KOPT-K1 (cell line): ENCODE measurements at regions not wholly inside any gene's neighbourhood (a gene's known extent, or its start where the extent isn't known, plus 50 kb on each side); places are given as distances from the start of the nearest gene placed in this dataset.
"Not testable (repeated sequence)": the region's sequence is repeated elsewhere in the genome, so short reads cannot be mapped to it uniquely, and the experiment has no call there.

Experiments used
- H3K27ac ChIP-seq: fragments of 200-600 bp; sonication (generic); 2 replicates; pipeline ENCODE4 v1.5.1; 2016; ENCODE audit warnings: antibody characterized with exemption, mild to moderate bottlenecking, low read depth, low read length; ENCODE audit not compliant: poor library complexity, severe bottlenecking
- H3K36me3 ChIP-seq: fragments of 200-600 bp; sonication (generic); 2 replicates; pipeline ENCODE4 v1.5.1; 2017; ENCODE audit warnings: antibody characterized with exemption, mild to moderate bottlenecking, low read length, moderate library complexity; ENCODE audit not compliant: insufficient read depth
- H3K9me3 ChIP-seq: fragments of 200-600 bp; sonication (generic); 2 replicates; pipeline ENCODE4 v1.5.1; 2017; ENCODE audit warnings: antibody characterized with exemption, low read length, mild to moderate bottlenecking; ENCODE audit not compliant: insufficient read depth, poor library complexity, severe bottlenecking

- Histone ChIP-seq H3K27ac (no peak overlapping the region), H3K36me3 (no peaks in the 10 kb centered on the region), H3K9me3 (peaks cover under 1% of the 10 kb centered on the region)
Measured at GRCh38 chr4:151488968-151489367, 80.0 kb downstream of the FHIP1A start.

- Histone ChIP-seq H3K9me3 (peaks cover 5% of the 10 kb centered on the region), H3K27ac (no peak overlapping the region), H3K36me3 (no peaks in the 10 kb centered on the region)
Measured at GRCh38 chr4:151489462-151490203, 80.7 kb downstream of the FHIP1A start.

- not testable (repeated sequence) for H3K27ac ChIP-seq, H3K36me3 ChIP-seq, H3K9me3 ChIP-seq
Measured at GRCh38 chr4:151495612-151496011, 86.6 kb downstream of the FHIP1A start.

GRCh38 chr4:151511548-151511947 lies 102.6 kb downstream of the FHIP1A start:
- not testable (repeated sequence) for H3K36me3 ChIP-seq, H3K9me3 ChIP-seq

GRCh38 chr4:151517896-151518295 lies 108.9 kb downstream of the FHIP1A start:
- no peak overlapping the region for H3K27ac ChIP-seq
- no peaks in the 10 kb centered on the region for H3K36me3 ChIP-seq
- no peaks in the 10 kb centered on the region for H3K9me3 ChIP-seq

More at GRCh38 chr4:151511548-151511947, 102.6 kb downstream of the FHIP1A start:
- not testable (repeated sequence) for H3K27ac ChIP-seq

- Histone ChIP-seq H3K9me3 (no peaks in the 10 kb centered on the region), H3K27ac (no peak overlapping the region), H3K36me3 (no peaks in the 10 kb centered on the region)
Measured at GRCh38 chr4:151518359-151518758, 109.4 kb downstream of the FHIP1A start.

- Histone ChIP-seq H3K36me3 (no peaks in the 10 kb centered on the region), H3K27ac (no peak overlapping the region), H3K9me3 (no peaks in the 10 kb centered on the region)
Measured at GRCh38 chr4:151519728-151520415, 110.9 kb downstream of the FHIP1A start.

- no peak overlapping the region for H3K27ac ChIP-seq
Measured at GRCh38 chr4:151522866-151523519, 114.0 kb downstream of the FHIP1A start.

GRCh38 chr4:151524610-151525009 lies 115.6 kb downstream of the FHIP1A start:
- H3K36me3 ChIP-seq, result no peaks in the 10 kb centered on the region
- H3K27ac ChIP-seq, result peak overlapping the region; percentile 13
- H3K9me3 ChIP-seq, result no peaks in the 10 kb centered on the region

More at GRCh38 chr4:151522866-151523519, 114.0 kb downstream of the FHIP1A start:
- Histone ChIP-seq H3K9me3 (no peaks in the 10 kb centered on the region), H3K36me3 (no peaks in the 10 kb centered on the region)

GRCh38 chr4:151526489-151526888 lies 117.5 kb downstream of the FHIP1A start:
- H3K36me3 ChIP-seq, H3K9me3 ChIP-seq, H3K27ac ChIP-seq: not testable (repeated sequence)

GRCh38 chr4:151527699-151528098 lies 118.7 kb downstream of the FHIP1A start:
- Histone ChIP-seq H3K27ac (no peak overlapping the region), H3K9me3 (no peaks in the 10 kb centered on the region), H3K36me3 (no peaks in the 10 kb centered on the region)

- no peak overlapping the region for H3K27ac ChIP-seq
- H3K9me3 ChIP-seq, result no peaks in the 10 kb centered on the region
- no peaks in the 10 kb centered on the region for H3K36me3 ChIP-seq
Measured at GRCh38 chr4:151529187-151529586, 120.2 kb downstream of the FHIP1A start.

- Histone ChIP-seq H3K9me3 (no peaks in the 10 kb centered on the region), H3K27ac (no peak overlapping the region)
Measured at GRCh38 chr4:151530230-151530629, 121.3 kb downstream of the FHIP1A start.

GRCh38 chr4:151530783-151531182 lies 121.8 kb downstream of the FHIP1A start:
- no peak overlapping the region for H3K27ac ChIP-seq
- H3K9me3 ChIP-seq, result no peaks in the 10 kb centered on the region
- H3K36me3 ChIP-seq, result no peaks in the 10 kb centered on the region

More at GRCh38 chr4:151530230-151530629, 121.3 kb downstream of the FHIP1A start:
- no peaks in the 10 kb centered on the region for H3K36me3 ChIP-seq

- H3K36me3 ChIP-seq, result no peaks in the 10 kb centered on the region
- H3K27ac ChIP-seq, result no peak overlapping the region
- H3K9me3 ChIP-seq, result no peaks in the 10 kb centered on the region
Measured at GRCh38 chr4:151532001-151532708, 123.2 kb downstream of the FHIP1A start.
